ENCODE measurements at regions not wholly inside any gene's neighbourhood (a gene's known extent, or its start where the extent isn't known, plus 50 kb on each side); places are given as distances from the start of the nearest gene placed in this dataset.

- Histone ChIP-seq H3K79me1 (ENCODE audit: low read depth, low read length) (no peaks in the 10 kb centered on the region), H2BK15ac (ENCODE audit: low read length) (no peak overlapping the region), H3K4me1 (ENCODE audit: control insufficient read depth in 2 of 2, insufficient read depth in 1 of 2, low read depth in 1 of 2, low read length in 2 of 2) (no peaks in the 10 kb centered on the region), H3K36me3 (replicated peaks in 1 of 2; ENCODE audit: control insufficient read depth in 2 of 2, insufficient read depth in 2 of 2, low read length in 2 of 2) (no peaks in the 10 kb centered on the region), H3K23ac (ENCODE audit: low read depth, low read length, poor library complexity) (no peak overlapping the region), H2AK5ac (ENCODE audit: low read depth, low read length) (no peak overlapping the region), H3K4me2 (ENCODE audit: insufficient read depth, low read length, poor library complexity, severe bottlenecking) (no peak overlapping the region), H2AFZ (ENCODE audit: low read length) (no peak overlapping the region), H3K27me3 (ENCODE audit: control insufficient read depth in 3 of 3, insufficient read depth in 3 of 3, low read depth in 1 of 3, low read length in 3 of 3) (no peaks in the 10 kb centered on the region), H3K4me3 (ENCODE audit: low read length in 2 of 2) (no peak overlapping the region), H3K14ac (ENCODE audit: low read length) (no peak overlapping the region), H2BK5ac (ENCODE audit: low read length) (no peak overlapping the region), H4K91ac (ENCODE audit: low read depth, low read length, poor library complexity) (no peak overlapping the region), H2BK12ac (ENCODE audit: low read length) (no peak overlapping the region), H3K9me3 (replicated peaks in 1 of 2; ENCODE audit: control insufficient read depth in 2 of 2, insufficient read depth in 1 of 2, low read depth in 1 of 2, low read length in 2 of 2) (no peaks in the 10 kb centered on the region), H3K27ac (replicated peaks; ENCODE audit: low read length) (no peak overlapping the region), H3K4ac (ENCODE audit: low read length) (no peak overlapping the region), H2BK120ac (ENCODE audit: low read depth, low read length) (no peak overlapping the region), H3K18ac (ENCODE audit: low read length) (no peak overlapping the region), H4K8ac (ENCODE audit: low read depth, low read length) (no peak overlapping the region), H3K9ac (ENCODE audit: low read depth, low read length, poor library complexity) (no peak overlapping the region)
- DNase-seq (ENCODE audit: low spot score) = no peak
- WGBS, 2 donors (ENCODE audit: extremely low coverage in 2 of 2, insufficient read length in 2 of 2, insufficient replicate concordance in 1 of 2) = no CpG with 5 or more reads among the region's 5 CpGs
These were observed 303.4 kb downstream of the KCNC2 start for GRCh38 chr12:74906224-74906623.

DNA sequence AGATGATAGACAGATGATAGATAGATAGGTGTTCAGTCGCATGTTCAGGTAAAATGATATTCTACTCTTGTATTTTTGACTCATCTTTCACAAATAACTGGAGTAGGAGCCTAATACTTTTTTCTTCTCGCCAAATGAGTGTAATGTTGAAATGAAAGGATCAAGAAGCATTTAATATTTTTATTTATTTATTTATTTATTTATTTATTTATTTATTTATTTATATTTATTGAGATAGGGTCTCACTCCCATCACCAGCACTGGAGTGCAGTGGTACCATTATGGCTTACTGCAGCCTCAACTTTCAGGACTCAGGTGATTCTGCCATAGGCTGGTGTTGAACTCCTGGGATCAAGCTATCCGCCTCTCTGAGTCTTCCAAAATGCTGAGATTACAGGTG, 298.8 kb downstream of the KCNC2 start:
- H3K9me3 ChIP-seq (replicated peaks in 1 of 2; ENCODE audit: control insufficient read depth in 2 of 2, insufficient read depth in 1 of 2, low read depth in 1 of 2, low read length in 2 of 2) = no peaks in the 10 kb centered on the region
- no peak overlapping the region for H3K14ac ChIP-seq (ENCODE audit: low read length)
- no peak overlapping the region for H3K27ac ChIP-seq (replicated peaks; ENCODE audit: low read length)
- H3K18ac ChIP-seq (ENCODE audit: low read length) = no peak overlapping the region
- no peak overlapping the region for H2BK120ac ChIP-seq (ENCODE audit: low read depth, low read length)
- no peak overlapping the region for H2BK5ac ChIP-seq (ENCODE audit: low read length)
- H3K23ac ChIP-seq (ENCODE audit: low read depth, low read length, poor library complexity) = no peak overlapping the region
- no peak for DNase-seq (ENCODE audit: low spot score)
- no peak overlapping the region for H2AK5ac ChIP-seq (ENCODE audit: low read depth, low read length)
- H3K9ac ChIP-seq (ENCODE audit: low read depth, low read length, poor library complexity) = no peak overlapping the region
- no peaks in the 10 kb centered on the region for H3K27me3 ChIP-seq (ENCODE audit: control insufficient read depth in 3 of 3, insufficient read depth in 3 of 3, low read depth in 1 of 3, low read length in 3 of 3)
- H2AFZ ChIP-seq (ENCODE audit: low read length) = no peak overlapping the region
- H3K36me3 ChIP-seq (replicated peaks in 1 of 2; ENCODE audit: control insufficient read depth in 2 of 2, insufficient read depth in 2 of 2, low read length in 2 of 2) = no peaks in the 10 kb centered on the region
- H2BK15ac ChIP-seq (ENCODE audit: low read length) = no peak overlapping the region
- H3K4me2 ChIP-seq (ENCODE audit: insufficient read depth, low read length, poor library complexity, severe bottlenecking) = no peak overlapping the region
- H4K91ac ChIP-seq (ENCODE audit: low read depth, low read length, poor library complexity) = no peak overlapping the region
- H3K4me3 ChIP-seq (ENCODE audit: low read length in 2 of 2) = no peak overlapping the region
- H3K79me1 ChIP-seq (ENCODE audit: low read depth, low read length) = no peaks in the 10 kb centered on the region
- no peak overlapping the region for H3K4ac ChIP-seq (ENCODE audit: low read length)
- WGBS, 2 donors (ENCODE audit: extremely low coverage in 2 of 2, insufficient read length in 2 of 2, insufficient replicate concordance in 1 of 2) = no CpG with 5 or more reads among the region's 3 CpGs
- H2BK12ac ChIP-seq (ENCODE audit: low read length) = no peak overlapping the region
- H4K8ac ChIP-seq (ENCODE audit: low read depth, low read length) = no peak overlapping the region
- no peaks in the 10 kb centered on the region for H3K4me1 ChIP-seq (ENCODE audit: control insufficient read depth in 2 of 2, insufficient read depth in 1 of 2, low read depth in 1 of 2, low read length in 2 of 2)

DNA sequence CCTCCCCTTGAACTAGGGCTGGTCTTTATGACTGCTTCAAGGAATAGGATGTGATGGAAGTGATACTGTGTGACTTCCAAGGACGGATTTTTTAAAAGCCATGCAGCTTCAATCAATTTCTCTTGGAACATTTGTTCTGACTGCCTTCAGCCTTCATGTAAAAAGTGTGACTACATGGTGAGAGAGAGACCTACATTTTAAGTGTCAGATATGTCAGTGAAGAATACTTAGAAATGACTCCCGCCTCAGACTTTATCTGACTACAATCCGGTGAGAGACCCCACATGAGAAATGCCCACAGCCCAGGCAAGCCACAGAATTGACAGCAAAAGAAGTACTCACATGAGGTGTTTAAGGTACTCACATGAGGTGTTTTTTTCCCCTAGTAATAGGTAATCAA, 295.3 kb downstream of the KCNC2 start:
- Histone ChIP-seq H3K4me1 (ENCODE audit: control insufficient read depth in 2 of 2, insufficient read depth in 1 of 2, low read depth in 1 of 2, low read length in 2 of 2) (no peaks in the 10 kb centered on the region), H2AFZ (ENCODE audit: low read length) (no peak overlapping the region), H2BK12ac (ENCODE audit: low read length) (no peak overlapping the region), H4K8ac (ENCODE audit: low read depth, low read length) (no peak overlapping the region), H3K18ac (ENCODE audit: low read length) (no peak overlapping the region), H2BK15ac (ENCODE audit: low read length) (no peak overlapping the region), H4K91ac (ENCODE audit: low read depth, low read length, poor library complexity) (no peak overlapping the region), H2BK120ac (ENCODE audit: low read depth, low read length) (no peak overlapping the region), H3K4ac (ENCODE audit: low read length) (no peak overlapping the region), H3K4me3 (ENCODE audit: low read length in 2 of 2) (no peak overlapping the region), H3K9ac (ENCODE audit: low read depth, low read length, poor library complexity) (no peak overlapping the region), H3K27me3 (ENCODE audit: control insufficient read depth in 3 of 3, insufficient read depth in 3 of 3, low read depth in 1 of 3, low read length in 3 of 3) (no peaks in the 10 kb centered on the region), H2AK5ac (ENCODE audit: low read depth, low read length) (no peak overlapping the region), H2BK5ac (ENCODE audit: low read length) (no peak overlapping the region), H3K9me3 (replicated peaks in 1 of 2; ENCODE audit: control insufficient read depth in 2 of 2, insufficient read depth in 1 of 2, low read depth in 1 of 2, low read length in 2 of 2) (no peaks in the 10 kb centered on the region), H3K14ac (ENCODE audit: low read length) (no peak overlapping the region), H3K79me1 (ENCODE audit: low read depth, low read length) (no peaks in the 10 kb centered on the region), H3K27ac (replicated peaks; ENCODE audit: low read length) (no peak overlapping the region), H3K4me2 (ENCODE audit: insufficient read depth, low read length, poor library complexity, severe bottlenecking) (no peak overlapping the region), H3K23ac (ENCODE audit: low read depth, low read length, poor library complexity) (no peak overlapping the region), H3K36me3 (replicated peaks in 1 of 2; ENCODE audit: control insufficient read depth in 2 of 2, insufficient read depth in 2 of 2, low read length in 2 of 2) (no peaks in the 10 kb centered on the region)
- no peak for DNase-seq (ENCODE audit: low spot score)
- no CpG with 5 or more reads among the region's 3 CpGs for WGBS, 2 donors (ENCODE audit: extremely low coverage in 2 of 2, insufficient read length in 2 of 2, insufficient replicate concordance in 1 of 2)

- no peak overlapping the region for H3K4ac ChIP-seq (ENCODE audit: low read length)
- no peak overlapping the region for H2BK120ac ChIP-seq (ENCODE audit: low read depth, low read length)
- H4K91ac ChIP-seq (ENCODE audit: low read depth, low read length, poor library complexity) = no peak overlapping the region
- H4K8ac ChIP-seq (ENCODE audit: low read depth, low read length) = no peak overlapping the region
- no peaks in the 10 kb centered on the region for H3K36me3 ChIP-seq (replicated peaks in 1 of 2; ENCODE audit: control insufficient read depth in 2 of 2, insufficient read depth in 2 of 2, low read length in 2 of 2)
- no peak overlapping the region for H3K18ac ChIP-seq (ENCODE audit: low read length)
- no peaks in the 10 kb centered on the region for H3K9me3 ChIP-seq (replicated peaks in 1 of 2; ENCODE audit: control insufficient read depth in 2 of 2, insufficient read depth in 1 of 2, low read depth in 1 of 2, low read length in 2 of 2)
- H3K27me3 ChIP-seq (ENCODE audit: control insufficient read depth in 3 of 3, insufficient read depth in 3 of 3, low read depth in 1 of 3, low read length in 3 of 3) = no peaks in the 10 kb centered on the region
- H3K79me1 ChIP-seq (ENCODE audit: low read depth, low read length) = no peaks in the 10 kb centered on the region
- no peak for DNase-seq (ENCODE audit: low spot score)
- H3K14ac ChIP-seq (ENCODE audit: low read length) = no peak overlapping the region
- H2BK5ac ChIP-seq (ENCODE audit: low read length) = no peak overlapping the region
- H3K27ac ChIP-seq (replicated peaks; ENCODE audit: low read length) = no peak overlapping the region
- H3K23ac ChIP-seq (ENCODE audit: low read depth, low read length, poor library complexity) = no peak overlapping the region
- no peak overlapping the region for H2BK12ac ChIP-seq (ENCODE audit: low read length)
- H3K4me1 ChIP-seq (ENCODE audit: control insufficient read depth in 2 of 2, insufficient read depth in 1 of 2, low read depth in 1 of 2, low read length in 2 of 2) = no peaks in the 10 kb centered on the region
- no peak overlapping the region for H2BK15ac ChIP-seq (ENCODE audit: low read length)
- no peak overlapping the region for H2AFZ ChIP-seq (ENCODE audit: low read length)
- H3K9ac ChIP-seq (ENCODE audit: low read depth, low read length, poor library complexity) = no peak overlapping the region
- H3K4me2 ChIP-seq (ENCODE audit: insufficient read depth, low read length, poor library complexity, severe bottlenecking) = no peak overlapping the region
- no peak overlapping the region for H3K4me3 ChIP-seq (ENCODE audit: low read length in 2 of 2)
- no peak overlapping the region for H2AK5ac ChIP-seq (ENCODE audit: low read depth, low read length)
These were observed 293.9 kb downstream of the KCNC2 start for GRCh38 chr12:74915718-74916117.
